ENCODE measurements at regions not wholly inside any gene's neighbourhood (a gene's known extent, or its start where the extent isn't known, plus 50 kb on each side); places are given as distances from the start of the nearest gene placed in this dataset.
"Not testable (repeated sequence)": the region's sequence is repeated elsewhere in the genome, so short reads cannot be mapped to it uniquely, and the experiment has no call there.

DNA sequence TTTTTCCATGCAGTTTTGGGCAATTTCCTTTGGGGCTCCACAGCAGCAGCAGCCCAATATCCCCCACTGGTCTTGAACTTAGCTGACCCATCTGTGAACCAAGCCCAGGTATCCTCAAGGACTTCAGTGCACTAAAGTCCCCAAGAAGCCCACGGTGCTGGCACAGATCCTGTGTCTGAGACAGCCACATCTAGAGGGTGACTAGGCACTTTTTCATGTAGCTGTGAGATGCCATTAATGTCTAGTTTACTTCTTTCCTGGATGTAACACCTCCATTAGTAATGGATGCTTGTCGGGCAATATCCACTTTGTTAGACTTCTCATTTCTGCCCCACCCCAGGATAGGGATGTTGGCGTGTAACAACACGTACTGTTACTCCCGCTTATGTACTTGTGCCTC is 117.9 kb downstream of the GPCPD1 start:
- no peak for ATAC-seq
- DNase-seq, result no peak

DNA sequence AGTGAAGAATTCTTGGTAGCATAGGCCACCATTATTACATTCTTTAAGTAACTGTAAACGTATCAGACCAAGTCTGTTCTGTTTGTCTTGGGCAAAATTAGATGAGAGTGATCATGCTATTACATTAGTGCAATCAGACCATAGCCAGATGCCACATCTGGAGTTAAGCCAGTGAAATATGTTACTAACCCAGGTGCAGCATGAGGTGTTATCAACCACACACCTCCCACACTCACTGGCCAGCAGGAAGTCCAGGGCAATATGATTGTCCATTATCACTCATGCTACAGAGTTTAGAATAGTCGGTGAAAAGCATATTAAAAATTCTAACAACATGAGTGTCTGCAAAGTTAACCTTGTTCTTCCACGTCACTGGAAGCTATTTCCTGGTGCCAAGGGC is 119.4 kb downstream of the GPCPD1 start:
- no peak for ATAC-seq
- no peak for DNase-seq

DNA sequence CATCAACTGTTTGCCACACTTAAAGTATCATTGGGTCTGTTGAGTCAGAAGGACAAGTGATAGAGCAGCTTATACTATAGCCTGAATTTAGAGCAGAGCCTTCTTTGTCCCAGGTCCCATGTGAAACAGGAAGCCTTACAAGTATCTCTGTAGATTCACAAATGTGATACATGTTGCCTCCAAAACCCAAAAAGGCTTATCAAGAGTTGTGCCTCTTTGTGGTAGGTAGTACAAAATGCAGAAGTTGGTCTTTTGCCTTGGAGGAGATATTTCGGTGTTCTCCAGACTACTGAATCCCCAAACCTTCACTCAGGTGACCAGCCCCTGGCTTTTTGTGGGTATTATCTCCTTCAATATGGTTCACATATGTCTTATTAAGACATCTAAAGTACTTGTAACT is 121.2 kb downstream of the GPCPD1 start:
- DNase-seq (no peak), ATAC-seq (no peak)

DNA sequence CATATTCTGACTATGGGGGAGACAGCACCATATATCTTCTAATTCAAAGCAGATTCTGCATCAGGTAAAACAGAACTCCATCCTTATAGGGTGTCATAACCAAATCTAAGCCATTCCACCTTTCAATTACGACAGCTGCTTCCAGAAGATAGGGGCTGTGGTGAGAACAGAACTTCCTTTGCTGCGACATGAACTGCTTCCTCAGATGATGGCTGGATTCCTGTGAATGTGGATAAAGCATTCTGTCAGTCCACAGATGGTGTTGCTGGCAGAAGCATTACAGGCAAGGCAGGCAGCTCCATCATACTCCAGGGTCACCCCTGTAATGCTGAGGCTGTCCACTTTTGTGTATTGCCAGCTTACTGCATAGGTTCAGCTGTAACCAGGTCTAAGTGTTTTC is 122.0 kb downstream of the GPCPD1 start:
- DNase-seq (no peak), ATAC-seq (no peak)

- ATAC-seq (peak; percentile 65), DNase-seq (peak; percentile 12)
These were observed 124.3 kb downstream of the GPCPD1 start for GRCh38 chr20:5486377-5487054.

DNA sequence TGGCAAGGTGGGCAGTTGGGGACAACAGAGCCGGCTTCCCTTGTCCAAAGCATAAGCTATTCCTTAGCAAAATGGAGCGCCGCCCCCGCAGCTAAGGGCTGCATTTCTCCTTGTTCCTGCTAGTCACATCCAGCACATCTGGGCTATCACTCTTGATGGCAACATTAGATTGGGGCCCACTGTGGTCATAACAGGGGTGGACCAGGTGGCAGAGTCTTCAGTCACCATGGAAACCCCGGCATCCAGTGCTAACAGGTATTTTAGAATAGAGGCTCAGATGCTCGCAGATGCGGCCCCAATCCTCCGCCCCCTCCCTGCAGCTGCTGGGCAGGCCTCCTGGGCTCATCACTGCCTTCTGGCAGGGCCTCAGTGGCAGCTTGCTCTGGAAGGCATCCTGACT is 125.9 kb downstream of the GPCPD1 start:
- no peak for DNase-seq
- no peak for ATAC-seq

DNA sequence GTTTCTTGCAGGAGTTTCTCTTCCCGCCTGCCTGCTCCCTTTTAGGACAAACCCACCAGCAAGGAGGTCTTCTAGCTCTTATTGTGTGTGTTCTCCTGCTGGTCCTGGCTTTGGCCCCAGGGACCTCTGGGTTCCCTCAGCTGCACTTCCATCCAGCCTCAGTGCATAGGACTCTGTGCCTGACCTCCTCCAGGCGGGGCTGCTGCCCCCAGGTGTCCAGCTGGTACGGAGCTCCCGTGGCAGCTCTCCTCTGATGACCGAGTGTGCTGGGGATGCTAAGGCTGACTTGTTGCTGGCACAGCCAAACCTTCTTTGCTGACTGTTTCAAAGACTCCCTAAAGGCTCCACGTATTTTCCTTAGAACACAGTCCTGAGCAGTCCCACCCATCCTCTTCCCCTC is 126.5 kb downstream of the GPCPD1 start:
- DNase-seq (no peak), ATAC-seq (no peak)

DNA sequence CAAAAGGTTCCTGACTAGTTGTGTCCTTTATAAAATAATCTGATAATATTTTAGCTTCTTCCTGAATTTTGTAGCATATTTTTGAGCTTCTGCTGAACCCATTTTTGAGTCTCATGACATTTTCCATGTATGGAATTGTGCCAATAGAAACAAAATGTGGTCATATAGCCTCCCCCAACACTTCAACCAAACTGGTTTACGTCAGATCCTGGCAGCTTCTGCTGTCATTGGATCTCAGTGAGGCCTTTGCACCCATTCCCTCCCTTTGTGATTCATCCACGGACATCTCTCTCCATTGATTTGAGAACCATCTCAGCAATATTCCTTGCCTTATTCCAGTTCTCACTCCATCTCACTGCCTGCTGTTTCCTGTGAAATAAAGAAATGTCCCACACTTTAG is 128.0 kb downstream of the GPCPD1 start:
- DNase-seq, result no peak
- no peak for ATAC-seq

DNA sequence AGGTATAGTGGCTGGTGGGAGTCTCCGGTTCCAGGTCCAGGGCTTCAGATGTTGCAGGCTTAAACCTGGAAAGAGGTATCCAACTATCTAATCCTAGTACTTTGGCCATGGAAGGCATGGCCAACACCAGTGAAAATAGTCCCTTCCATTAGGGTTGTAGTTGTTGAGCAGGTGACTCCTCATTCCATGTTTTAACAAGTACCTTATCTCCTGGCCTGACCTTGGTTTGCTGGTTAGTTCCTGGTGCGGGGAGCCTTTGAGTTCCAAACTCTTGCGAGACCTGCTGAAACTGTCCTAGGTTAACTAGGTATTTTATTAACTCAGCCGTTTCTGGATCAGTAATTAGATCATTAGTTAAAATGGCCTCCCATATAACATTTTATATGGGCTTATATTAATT is 128.9 kb downstream of the GPCPD1 start:
- no peak for DNase-seq
- ATAC-seq, result no peak

DNA sequence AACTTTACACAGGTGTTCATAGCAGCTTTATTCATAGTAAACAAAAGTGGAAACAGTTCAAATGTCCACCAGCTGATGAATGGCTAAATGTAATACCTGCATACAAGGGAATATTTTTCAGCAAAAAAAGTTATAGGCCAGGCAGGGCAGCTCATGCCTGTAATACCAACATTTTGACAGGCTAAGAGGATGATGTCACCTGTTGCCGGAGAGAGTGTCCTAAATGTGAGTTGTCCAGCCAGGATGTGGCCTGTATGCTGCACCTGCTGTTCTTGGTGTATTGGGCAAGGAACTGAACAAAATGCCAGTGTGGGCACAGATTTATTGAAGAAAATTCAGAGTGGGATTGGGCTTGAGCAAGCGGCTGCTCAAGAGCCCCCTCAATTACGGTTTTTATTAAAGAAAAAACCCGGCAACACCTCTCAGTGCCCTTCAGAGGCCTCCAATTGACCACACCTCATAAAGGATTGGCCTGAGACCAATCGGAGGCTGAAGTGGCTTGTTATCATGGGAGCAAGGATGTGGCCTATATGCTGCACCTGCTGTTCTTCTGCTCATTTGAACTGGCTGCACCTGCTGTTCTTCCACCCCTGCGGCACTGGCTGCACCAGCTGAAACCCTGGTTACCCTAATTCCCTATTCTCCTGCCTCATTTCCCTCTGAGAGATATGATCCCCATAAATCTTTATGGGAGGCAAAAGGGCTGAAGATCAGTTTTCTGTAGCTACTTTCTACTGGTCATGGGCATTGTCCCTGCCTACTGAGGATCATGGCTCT is 129.8 kb downstream of the GPCPD1 start:
- no peak for ATAC-seq
- DNase-seq, result no peak

GRCh38 chr20:5474646-5475550 is 135.9 kb downstream of the GPCPD1 start:
- ATAC-seq (no peak), DNase-seq (no peak)

DNA sequence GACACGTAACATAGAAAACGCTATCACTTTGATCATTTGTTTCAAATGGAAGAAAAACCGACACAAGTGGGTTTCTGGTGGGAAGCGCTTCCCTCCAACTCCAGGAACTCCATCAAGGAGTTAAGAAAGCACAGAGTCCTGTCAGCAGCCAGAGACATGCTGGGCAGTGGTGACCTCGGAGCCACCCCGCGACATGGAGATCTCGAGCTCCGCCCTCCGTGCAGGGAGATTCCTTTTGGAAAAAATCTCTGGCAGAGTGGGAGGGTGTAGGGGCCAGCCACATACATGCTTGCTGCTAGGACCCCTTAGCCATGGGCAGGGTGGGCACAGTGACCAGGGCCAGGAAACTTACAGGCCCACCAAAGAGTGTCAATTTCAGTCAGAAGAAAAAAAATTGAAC is 138.9 kb downstream of the GPCPD1 start:
- not testable (repeated sequence) for DNase-seq, ATAC-seq

DNA sequence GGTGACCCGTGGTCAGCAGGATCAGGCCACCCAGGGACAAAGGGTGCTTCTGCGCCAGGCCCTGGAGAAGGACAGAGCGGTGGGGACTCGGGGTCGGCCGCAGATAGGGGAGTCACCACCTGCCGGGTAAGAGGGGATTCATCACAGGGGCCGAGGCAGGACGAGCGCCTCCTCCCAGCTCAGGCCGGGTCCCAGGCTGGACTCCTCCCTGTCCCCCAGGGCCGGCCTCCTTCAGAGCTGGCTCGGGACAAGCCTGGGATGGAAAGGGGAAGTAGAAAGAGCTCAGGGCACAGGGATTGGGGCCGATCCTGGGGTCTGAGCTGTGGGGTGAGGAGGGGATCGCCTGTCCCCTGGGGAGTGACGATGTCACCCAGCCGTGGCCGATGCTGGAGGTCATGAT is 139.4 kb downstream of the GPCPD1 start:
- no peak for ATAC-seq
- no peak for DNase-seq

DNA sequence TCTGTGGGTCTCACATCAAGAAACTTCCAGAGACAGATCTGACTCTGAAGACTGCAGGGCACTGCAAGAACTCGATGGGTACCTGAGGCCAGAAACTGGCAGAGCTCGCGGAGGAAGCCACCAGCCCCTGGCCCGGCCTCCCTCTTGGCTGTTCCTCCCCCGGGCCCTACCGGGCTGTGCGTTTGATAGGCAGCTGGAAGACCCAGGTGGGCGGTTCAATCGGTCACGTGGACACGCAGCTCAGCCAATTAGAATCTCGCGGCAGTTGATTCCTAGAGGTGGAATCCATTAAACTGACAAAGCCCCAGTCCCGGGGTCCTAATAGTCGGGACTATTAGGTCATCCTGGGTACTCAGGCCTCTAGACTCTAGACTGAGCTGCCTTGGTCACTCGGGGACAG is 139.9 kb downstream of the GPCPD1 start:
- ATAC-seq, result no peak
- no peak for DNase-seq

DNA sequence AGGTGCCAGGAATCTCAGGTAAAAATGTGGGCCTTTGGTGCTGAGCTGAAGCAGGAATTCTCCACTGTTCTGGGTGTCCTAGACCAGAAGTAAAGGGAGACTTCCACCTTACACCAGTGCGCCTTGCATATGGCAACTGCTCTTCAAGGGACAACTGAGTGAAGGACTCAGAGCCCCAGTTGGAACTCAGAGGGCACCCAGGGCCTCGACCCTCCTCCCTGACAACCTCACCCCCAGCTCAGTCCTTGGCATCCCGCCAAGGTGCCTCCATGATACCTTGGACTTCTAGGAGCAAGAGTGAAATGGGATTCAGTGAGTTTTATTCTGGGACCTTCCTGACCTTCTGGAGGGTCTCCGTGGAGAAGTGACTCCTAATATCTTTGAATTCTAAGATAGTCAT is 140.3 kb downstream of the GPCPD1 start:
- DNase-seq (no peak), ATAC-seq (no peak)

- no peak for ATAC-seq
- no peak for DNase-seq
These were observed 141.7 kb downstream of the GPCPD1 start for GRCh38 chr20:5469111-5469510.

- ATAC-seq (no peak), DNase-seq (no peak)
These were observed 143.7 kb downstream of the GPCPD1 start for GRCh38 chr20:5467086-5467485.

GRCh38 chr20:5465604-5465927 is 145.2 kb downstream of the GPCPD1 start:
- DNase-seq (no peak), ATAC-seq (no peak)

- ATAC-seq (no peak), DNase-seq (no peak)
These were observed 145.8 kb downstream of the GPCPD1 start for GRCh38 chr20:5464901-5465603.

DNA sequence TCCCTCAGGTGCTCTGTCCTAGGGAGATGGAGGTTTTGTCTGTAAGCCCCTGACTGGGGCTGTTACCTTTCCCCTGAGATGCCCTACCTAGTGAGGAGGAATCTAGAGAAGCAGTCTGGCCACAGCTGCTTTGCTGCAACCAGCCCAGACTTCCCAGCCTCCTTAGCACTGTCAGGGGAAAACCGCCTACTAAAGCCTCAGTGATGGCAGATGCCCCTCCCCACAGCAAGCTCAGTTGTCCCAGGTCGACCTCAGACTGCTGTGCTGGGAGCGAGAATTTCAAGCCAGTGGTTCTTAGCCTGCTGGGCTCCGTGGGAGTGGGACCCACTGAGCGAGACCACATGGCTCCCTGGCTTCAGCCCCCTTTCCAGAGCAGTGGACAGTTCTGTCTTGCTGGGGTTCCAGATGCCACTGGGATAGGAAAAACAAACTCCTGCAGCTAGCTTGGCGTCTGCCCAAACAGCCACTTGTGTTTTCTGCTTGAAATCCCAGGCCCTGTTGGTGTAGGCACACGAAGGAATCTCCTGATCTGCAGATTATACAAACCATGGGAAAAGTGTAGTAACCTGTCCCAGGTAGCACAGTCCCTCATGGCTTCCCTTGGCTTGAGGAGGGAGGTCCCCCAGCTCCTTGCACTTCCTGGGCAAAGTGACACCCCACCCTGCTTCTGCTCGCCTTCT is 146.4 kb upstream of the PROKR2 start:
- ATAC-seq (no peak), DNase-seq (no peak)

DNA sequence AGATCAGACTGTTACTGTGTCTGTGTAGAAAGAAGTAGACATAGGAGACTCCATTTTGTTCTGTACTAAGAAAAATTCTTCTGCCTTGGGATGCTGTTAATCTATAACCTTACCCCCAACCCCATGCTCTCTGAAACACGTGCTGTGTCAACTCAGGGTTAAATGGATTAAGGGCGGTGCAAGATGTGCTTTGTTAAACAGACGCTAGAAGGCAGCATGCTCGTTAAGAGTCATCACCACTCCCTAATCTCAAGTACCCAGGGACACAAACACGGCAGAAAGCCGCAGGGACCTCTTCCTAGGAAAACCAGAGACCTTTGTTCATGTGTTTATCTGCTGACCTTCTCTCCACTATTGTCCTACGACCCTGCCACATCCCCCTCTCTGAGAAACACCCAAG is 137.0 kb upstream of the PROKR2 start:
- not testable (repeated sequence) for ATAC-seq, DNase-seq

DNA sequence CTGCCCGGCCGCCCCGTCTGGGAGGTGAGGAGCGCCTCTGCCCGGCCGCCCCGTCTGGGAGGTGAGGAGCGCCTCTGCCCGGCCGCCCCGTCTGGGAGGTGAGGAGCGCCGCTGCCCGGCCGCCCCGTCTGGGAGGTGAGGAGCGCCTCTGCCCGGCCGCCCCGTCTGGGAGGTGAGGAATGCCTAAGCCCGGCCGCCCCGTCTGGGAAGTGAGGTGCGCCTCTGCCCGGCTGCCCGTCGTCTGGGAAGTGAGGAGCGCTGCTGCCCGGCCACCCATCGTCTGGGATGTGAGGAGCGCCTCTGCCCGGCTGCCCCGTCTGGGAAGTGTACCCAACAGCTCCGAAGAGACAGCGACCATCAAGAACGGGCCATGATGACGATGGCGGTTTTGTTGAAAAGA is 136.6 kb upstream of the PROKR2 start:
- DNase-seq, ATAC-seq: not testable (repeated sequence)
